ENCODE measurements at regions not wholly inside any gene's neighbourhood (a gene's known extent, or its start where the extent isn't known, plus 50 kb on each side); places are given as distances from the start of the nearest gene placed in this dataset.

DNA sequence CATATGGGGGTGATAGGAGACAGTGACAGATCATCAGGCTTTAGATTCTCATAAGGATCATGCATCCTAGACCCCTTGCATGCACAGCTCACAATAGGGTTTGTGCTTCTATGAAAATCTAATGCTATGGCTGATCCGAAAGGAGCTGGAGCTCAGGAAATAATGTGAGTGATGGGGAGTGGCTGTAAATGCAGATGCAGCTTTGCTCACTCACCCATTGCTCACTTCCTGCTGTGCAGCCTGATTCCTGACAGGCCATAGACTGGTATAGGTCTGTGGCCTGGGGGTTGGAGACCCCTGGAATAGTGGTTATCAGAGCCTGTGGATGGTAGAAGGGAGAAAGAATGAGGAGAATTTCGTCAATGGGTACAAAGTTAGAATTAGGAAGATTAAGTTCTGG lies 2751.1 kb downstream of the ARAP2 start:
- TF ChIP-seq, protein P1, sequence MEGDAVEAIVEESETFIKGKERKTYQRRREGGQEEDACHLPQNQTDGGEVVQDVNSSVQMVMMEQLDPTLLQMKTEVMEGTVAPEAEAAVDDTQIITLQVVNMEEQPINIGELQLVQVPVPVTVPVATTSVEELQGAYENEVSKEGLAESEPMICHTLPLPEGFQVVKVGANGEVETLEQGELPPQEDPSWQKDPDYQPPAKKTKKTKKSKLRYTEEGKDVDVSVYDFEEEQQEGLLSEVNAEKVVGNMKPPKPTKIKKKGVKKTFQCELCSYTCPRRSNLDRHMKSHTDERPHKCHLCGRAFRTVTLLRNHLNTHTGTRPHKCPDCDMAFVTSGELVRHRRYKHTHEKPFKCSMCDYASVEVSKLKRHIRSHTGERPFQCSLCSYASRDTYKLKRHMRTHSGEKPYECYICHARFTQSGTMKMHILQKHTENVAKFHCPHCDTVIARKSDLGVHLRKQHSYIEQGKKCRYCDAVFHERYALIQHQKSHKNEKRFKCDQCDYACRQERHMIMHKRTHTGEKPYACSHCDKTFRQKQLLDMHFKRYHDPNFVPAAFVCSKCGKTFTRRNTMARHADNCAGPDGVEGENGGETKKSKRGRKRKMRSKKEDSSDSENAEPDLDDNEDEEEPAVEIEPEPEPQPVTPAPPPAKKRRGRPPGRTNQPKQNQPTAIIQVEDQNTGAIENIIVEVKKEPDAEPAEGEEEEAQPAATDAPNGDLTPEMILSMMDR (IDR thresholded peaks at IDR 0.05), result no peak
- TF ChIP-seq ZFX (IDR thresholded peaks at IDR 0.05; ENCODE audit: borderline replicate concordance), result no peak

Data from 22Rv1 (cell line).